ENCODE measurements at regions not wholly inside any gene's neighbourhood (a gene's known extent, or its start where the extent isn't known, plus 50 kb on each side); places are given as distances from the start of the nearest gene placed in this dataset.

DNA sequence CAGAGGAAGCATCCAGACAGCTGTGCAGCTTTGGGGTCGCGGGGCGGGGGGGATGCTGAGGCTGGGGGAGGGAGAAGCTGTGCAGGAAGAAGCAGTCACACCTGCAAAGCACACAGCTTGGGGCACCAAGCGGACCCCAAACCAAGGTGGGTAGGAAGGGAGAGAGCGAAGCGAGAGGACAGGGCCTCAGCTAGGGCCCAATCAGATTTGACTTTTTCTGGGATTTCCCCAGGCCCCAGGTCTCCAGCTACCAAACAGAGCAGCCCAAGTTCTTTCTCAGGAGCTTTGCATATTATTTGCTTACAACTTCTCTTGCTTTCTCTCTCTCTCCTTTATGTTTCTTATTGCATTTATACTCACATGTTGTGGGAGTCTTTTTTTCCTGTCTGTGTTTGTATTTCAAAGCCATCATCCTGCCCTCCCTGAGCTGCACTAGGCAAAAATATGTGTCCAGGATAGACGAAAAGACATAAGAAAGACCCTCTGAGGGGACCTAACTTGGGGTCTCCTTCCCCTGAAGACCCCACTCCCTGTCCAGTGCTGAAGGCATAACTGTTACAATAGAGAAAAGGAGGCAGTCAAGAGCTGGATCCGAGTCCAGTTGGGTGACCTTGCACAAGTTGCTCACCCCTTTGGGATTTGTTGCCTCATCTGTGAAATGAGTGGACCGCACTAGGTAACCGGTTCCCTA is 50.6 kb upstream of the SMNDC1 start:
- no peak for TF ChIP-seq FOXA2 (IDR thresholded peaks at IDR 0.05)
- no peak for TF ChIP-seq GABPA (IDR thresholded peaks at IDR 0.05 in 1 of 2, conservative IDR thresholded peaks at IDR 0.05 in 1 of 2)
- no peak for TF ChIP-seq FOXA1 (IDR thresholded peaks at IDR 0.05)
- TF ChIP-seq RXRA (IDR thresholded peaks at IDR 0.05) = no peak
- no peak for TF ChIP-seq ZBTB33 (IDR thresholded peaks at IDR 0.05)
- TF ChIP-seq YY1 (IDR thresholded peaks at IDR 0.05) = no peak
- no peak for TF ChIP-seq MAX (IDR thresholded peaks at IDR 0.05)
- TF ChIP-seq TAF1 (conservative IDR thresholded peaks at IDR 0.05) = no peak
- TF ChIP-seq, protein P1, sequence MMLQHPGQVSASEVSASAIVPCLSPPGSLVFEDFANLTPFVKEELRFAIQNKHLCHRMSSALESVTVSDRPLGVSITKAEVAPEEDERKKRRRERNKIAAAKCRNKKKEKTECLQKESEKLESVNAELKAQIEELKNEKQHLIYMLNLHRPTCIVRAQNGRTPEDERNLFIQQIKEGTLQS (IDR thresholded peaks at IDR 0.05) = no peak
- H3K9me3 ChIP-seq (ENCODE audit: control insufficient read depth in 4 of 4, low read length in 3 of 4) = no peaks in the 10 kb centered on the region
- H3K9ac ChIP-seq (ENCODE audit: low read depth in 1 of 2, low read length in 2 of 2) = no peak overlapping the region
- 90% methylated on average over 10 of the region's 10 CpGs for WGBS
- H3K4me1 ChIP-seq (ENCODE audit: control insufficient read depth in 4 of 4, insufficient read depth in 4 of 4, low read length in 3 of 4) = no peaks in the 10 kb centered on the region
- no peak overlapping the region for H3K27ac ChIP-seq (ENCODE audit: low read depth in 1 of 2, low read length in 2 of 2)
- H3K4me3 ChIP-seq (ENCODE audit: low read depth in 1 of 3, low read length in 3 of 3) = no peak overlapping the region
- H3K36me3 ChIP-seq (ENCODE audit: control insufficient read depth in 4 of 4, insufficient read depth in 3 of 4, low read depth in 1 of 4, low read length in 3 of 4) = no peaks in the 10 kb centered on the region
- no peaks in the 10 kb centered on the region for H3K27me3 ChIP-seq (ENCODE audit: control insufficient read depth in 4 of 4, insufficient read depth in 4 of 4, low read length in 3 of 4)
- no peak for DNase-seq (ENCODE audit: low spot score)

DNA sequence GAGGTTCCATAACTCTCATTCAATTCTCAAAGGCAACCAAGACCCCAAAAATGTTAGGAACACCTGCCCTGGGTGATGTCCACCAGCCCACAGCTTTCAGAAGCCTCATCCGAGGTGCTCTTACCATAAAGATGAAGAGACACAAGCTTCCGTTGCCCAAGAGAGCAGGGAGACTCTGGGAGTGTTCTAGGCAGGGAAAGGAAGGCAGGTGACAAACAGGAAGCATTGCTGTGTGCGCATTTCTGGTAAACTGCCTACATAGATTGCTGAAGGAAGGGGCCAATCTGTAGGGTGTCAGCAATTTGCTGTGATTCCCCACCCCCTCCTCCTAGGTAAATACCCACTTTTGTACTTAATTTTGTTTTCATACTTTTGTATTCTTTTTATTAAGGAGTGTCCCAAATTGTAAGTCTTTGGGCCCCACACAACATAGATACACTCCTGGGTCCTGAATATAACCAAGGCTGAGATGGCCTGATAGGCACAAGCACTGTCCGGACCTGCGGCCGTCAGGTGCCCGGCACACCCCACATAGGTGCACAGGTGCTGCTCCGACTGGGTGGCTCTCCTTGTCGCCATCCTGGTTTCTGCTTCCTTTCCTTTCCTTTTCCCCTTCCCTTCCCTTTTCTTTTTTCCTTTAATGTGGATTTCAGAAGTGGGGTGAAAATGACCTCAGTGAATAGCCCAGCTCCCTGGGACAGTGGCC is 51.4 kb upstream of the SMNDC1 start:
- TF ChIP-seq HNF4G (IDR thresholded peaks at IDR 0.05) (no peak), MAX (IDR thresholded peaks at IDR 0.05) (no peak), RXRA (IDR thresholded peaks at IDR 0.05) (no peak), HNF4A (conservative IDR thresholded peaks at IDR 0.05) (no peak), CTCF (IDR thresholded peaks at IDR 0.05; ENCODE audit: low read depth, low read length, missing input control) (no peak), FOXA1 (IDR thresholded peaks at IDR 0.05) (no peak), JUND (IDR thresholded peaks at IDR 0.05) (no peak), SP1 (IDR thresholded peaks at IDR 0.05) (no peak), TAF1 (conservative IDR thresholded peaks at IDR 0.05) (no peak), NR2F2 (IDR thresholded peaks at IDR 0.05) (no peak), EGR1 (IDR thresholded peaks at IDR 0.05; ENCODE audit: low read depth in 2 of 2) (no peak), YY1 (IDR thresholded peaks at IDR 0.05) (no peak), RAD21 (IDR thresholded peaks at IDR 0.05) (no peak), GABPA (IDR thresholded peaks at IDR 0.05 in 1 of 2, conservative IDR thresholded peaks at IDR 0.05 in 1 of 2) (no peak)
- TF ChIP-seq, protein P1 (IDR thresholded peaks at IDR 0.05) = no peak
- H3K9ac ChIP-seq (ENCODE audit: low read depth in 1 of 2, low read length in 2 of 2) = no peak overlapping the region
- H3K27ac ChIP-seq (ENCODE audit: low read depth in 1 of 2, low read length in 2 of 2) = no peak overlapping the region
- no peaks in the 10 kb centered on the region for H3K36me3 ChIP-seq (ENCODE audit: control insufficient read depth in 4 of 4, insufficient read depth in 3 of 4, low read depth in 1 of 4, low read length in 3 of 4)
- H3K27me3 ChIP-seq (ENCODE audit: control insufficient read depth in 4 of 4, insufficient read depth in 4 of 4, low read length in 3 of 4) = no peaks in the 10 kb centered on the region
- no peak for DNase-seq (ENCODE audit: low spot score)
- H3K4me3 ChIP-seq (ENCODE audit: low read depth in 1 of 3, low read length in 3 of 3) = no peak overlapping the region
- no peaks in the 10 kb centered on the region for H3K9me3 ChIP-seq (ENCODE audit: control insufficient read depth in 4 of 4, low read length in 3 of 4)
- 79% methylated on average over 9 of the region's 9 CpGs for WGBS
- H3K4me1 ChIP-seq (ENCODE audit: control insufficient read depth in 4 of 4, insufficient read depth in 4 of 4, low read length in 3 of 4) = no peaks in the 10 kb centered on the region

All from liver (tissue), 8 donors.